Right atrium auricular region (tissue), 2 donors: ENCODE measurements at regions not wholly inside any gene's neighbourhood (a gene's known extent, or its start where the extent isn't known, plus 50 kb on each side); places are given as distances from the start of the nearest gene placed in this dataset.
"Not testable (repeated sequence)": the region's sequence is repeated elsewhere in the genome, so short reads cannot be mapped to it uniquely, and the experiment has no call there.

Experiments used
- DNase-seq: peaks from one replicate; pipeline ENCODE4 v3.0.0-alpha.2; 2019; ENCODE audit warnings: low spot score
- H3K27ac ChIP-seq, 2 donors: fragments of 200-600 bp; sonication (generic); 1 replicate in 1 of 2; 2 replicates in 1 of 2; pipeline ENCODE4 v1.5.1; 2016 to 2019
- H3K27me3 ChIP-seq, 2 donors: fragments of 200-600 bp; sonication (generic); one replicate each; pipeline versions ENCODE4 v1.5.1 to v1.6.0; 2017 to 2019
- H3K36me3 ChIP-seq: fragments of 200-600 bp; sonication (generic); one replicate; pipeline ENCODE4 v1.5.1; 2016
- H3K4me1 ChIP-seq, 2 donors: fragments of 200-600 bp; sonication (generic); one replicate each; pipeline versions ENCODE4 v1.5.1 to v1.6.0; 2017 to 2019
- H3K4me3 ChIP-seq, 2 donors: fragments of 200-600 bp; sonication (generic); 1 replicate in 1 of 2; 2 replicates in 1 of 2; pipeline ENCODE4 v1.5.1; 2017 to 2019; ENCODE audit warnings: mild to moderate bottlenecking in 1 of 2, moderate library complexity in 1 of 2
- H3K9me3 ChIP-seq, 2 donors: fragments of 200-600 bp; sonication (generic); one replicate each; pipeline ENCODE4 v1.5.1; 2019
- TF ChIP-seq, protein P1 (sequence below), 2 donors: fragments of 200-600 bp; sonication (generic); IDR thresholded peaks; one replicate each; pipeline ENCODE4 v1.5.1; 2019; ENCODE audit warnings: antibody characterized with exemption in 2 of 2

DNA sequence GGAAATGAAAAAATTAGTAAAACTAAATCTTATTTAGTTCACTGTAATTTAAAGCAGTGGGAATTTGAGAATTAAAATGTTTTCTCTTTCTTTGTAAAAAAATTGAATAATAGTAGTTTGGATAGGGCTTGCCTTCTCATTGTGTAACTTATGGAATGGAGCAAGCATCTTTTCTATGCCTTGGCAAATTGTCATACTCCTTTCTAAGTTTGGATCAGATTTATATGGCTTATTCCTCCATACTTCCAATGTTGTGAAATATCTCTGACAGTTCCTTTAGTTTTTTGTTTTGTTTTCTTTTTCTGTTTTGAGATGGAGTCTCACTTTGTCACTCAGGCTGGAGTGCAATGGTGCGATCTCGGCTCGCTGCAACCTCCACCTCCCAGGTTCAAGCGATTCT lies 176.4 kb downstream of the SAMD5 start:
- no peak overlapping the region for H3K4me3 ChIP-seq
- no peaks in the 10 kb centered on the region for H3K36me3 ChIP-seq
- no peak overlapping the region for H3K27ac ChIP-seq
- H3K27me3 ChIP-seq = no peaks in the 10 kb centered on the region
- TF ChIP-seq, protein P1, sequence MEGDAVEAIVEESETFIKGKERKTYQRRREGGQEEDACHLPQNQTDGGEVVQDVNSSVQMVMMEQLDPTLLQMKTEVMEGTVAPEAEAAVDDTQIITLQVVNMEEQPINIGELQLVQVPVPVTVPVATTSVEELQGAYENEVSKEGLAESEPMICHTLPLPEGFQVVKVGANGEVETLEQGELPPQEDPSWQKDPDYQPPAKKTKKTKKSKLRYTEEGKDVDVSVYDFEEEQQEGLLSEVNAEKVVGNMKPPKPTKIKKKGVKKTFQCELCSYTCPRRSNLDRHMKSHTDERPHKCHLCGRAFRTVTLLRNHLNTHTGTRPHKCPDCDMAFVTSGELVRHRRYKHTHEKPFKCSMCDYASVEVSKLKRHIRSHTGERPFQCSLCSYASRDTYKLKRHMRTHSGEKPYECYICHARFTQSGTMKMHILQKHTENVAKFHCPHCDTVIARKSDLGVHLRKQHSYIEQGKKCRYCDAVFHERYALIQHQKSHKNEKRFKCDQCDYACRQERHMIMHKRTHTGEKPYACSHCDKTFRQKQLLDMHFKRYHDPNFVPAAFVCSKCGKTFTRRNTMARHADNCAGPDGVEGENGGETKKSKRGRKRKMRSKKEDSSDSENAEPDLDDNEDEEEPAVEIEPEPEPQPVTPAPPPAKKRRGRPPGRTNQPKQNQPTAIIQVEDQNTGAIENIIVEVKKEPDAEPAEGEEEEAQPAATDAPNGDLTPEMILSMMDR (IDR thresholded peaks at IDR 0.05) = no peak
- DNase-seq = no peak
- H3K4me1 ChIP-seq = no peaks in the 10 kb centered on the region
- no peaks in the 10 kb centered on the region for H3K9me3 ChIP-seq

DNA sequence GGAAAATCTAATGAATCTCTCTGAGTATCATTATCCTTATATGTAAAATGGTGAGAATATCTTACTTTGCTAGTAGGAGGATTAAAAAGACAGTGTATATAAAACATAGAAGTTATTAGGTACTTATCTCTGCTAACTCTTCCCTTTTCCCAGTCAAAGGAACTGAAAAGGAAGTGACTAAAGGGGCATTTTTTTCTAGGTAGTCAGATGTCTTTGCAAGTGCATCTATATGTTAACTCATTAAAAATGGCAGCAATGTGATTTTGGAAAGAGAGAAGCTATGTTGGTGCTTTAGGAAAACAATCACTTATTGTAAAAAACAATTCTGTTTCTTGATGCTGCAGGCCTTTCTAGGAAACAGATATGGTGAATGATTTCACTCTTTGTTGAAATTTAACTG lies 180.9 kb downstream of the SAMD5 start:
- no peaks in the 10 kb centered on the region for H3K27me3 ChIP-seq
- H3K9me3 ChIP-seq = no peaks in the 10 kb centered on the region
- H3K36me3 ChIP-seq = no peaks in the 10 kb centered on the region
- no peaks in the 10 kb centered on the region for H3K4me1 ChIP-seq
- TF ChIP-seq, protein P1 (IDR thresholded peaks at IDR 0.05) = no peak
- H3K27ac ChIP-seq = no peak overlapping the region
- no peak for DNase-seq
- H3K4me3 ChIP-seq = no peak overlapping the region

DNA sequence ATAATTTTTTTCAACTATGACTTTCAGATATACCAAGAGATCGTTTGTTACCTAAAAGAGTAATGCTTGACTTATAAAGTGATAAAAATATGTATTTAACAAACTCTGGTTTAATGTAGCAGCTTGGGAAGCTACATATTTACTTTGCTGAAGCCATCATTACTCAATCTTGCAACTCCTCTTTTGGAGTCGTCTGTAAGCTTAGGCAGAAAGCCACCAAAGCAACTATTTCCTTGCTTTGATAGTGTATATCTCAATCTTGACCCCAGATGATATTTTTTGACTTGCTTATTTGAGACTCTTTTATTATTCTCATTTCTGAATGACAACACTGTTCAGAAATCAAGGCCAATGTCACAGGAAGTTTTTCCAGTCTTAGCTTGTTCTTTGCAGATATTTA lies 183.0 kb downstream of the SAMD5 start:
- TF ChIP-seq, protein P1 (IDR thresholded peaks at IDR 0.05) = no peak
- Histone ChIP-seq H3K27me3 (no peaks in the 10 kb centered on the region), H3K4me1 (no peaks in the 10 kb centered on the region), H3K27ac (no peak overlapping the region), H3K4me3 (no peak overlapping the region), H3K36me3 (no peaks in the 10 kb centered on the region), H3K9me3 (no peaks in the 10 kb centered on the region)
- DNase-seq = no peak

DNA sequence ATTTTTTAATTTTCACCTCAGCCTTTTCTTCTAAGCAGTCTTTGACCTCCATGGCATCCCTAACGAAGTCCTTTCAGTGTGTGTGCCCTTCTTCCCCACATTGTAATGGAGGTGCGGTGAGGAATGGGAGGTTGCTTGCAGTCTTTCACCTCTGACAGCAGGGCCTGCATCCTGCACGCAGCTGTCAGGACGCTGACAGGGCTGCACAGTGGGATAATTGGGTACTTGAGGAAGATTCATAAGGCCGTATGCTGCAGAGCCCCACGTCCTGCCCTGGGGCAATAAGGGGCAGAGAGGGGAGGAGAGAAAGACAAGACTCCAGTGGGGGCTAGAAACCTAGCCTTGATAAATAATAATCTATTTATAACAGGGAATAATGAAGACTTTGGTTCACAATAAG lies 184.7 kb downstream of the SAMD5 start:
- TF ChIP-seq, protein P1 (IDR thresholded peaks at IDR 0.05) = no peak

DNA sequence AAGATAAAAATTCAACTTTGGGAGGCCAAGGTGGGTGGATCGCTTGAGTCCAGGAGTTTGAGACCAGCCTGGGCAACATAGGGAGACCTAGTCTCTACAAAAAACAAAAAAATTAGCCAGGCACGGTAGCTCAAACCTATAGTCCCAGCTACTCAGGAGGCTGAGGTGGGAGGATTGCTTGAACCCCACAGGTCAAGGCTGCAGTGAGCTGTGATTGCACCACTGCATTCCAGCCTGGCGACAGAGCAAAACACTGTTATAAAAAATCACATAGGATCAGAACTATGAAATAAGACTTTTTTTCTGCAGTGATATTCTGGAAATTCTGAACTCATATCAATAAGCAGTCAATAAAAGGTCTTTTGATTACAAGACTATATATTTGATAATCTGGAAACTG lies 186.1 kb downstream of the SAMD5 start:
- not testable (repeated sequence) for H3K4me3 ChIP-seq, H3K27ac ChIP-seq, H3K27me3 ChIP-seq, DNase-seq, H3K36me3 ChIP-seq, H3K9me3 ChIP-seq, H3K4me1 ChIP-seq

More for the DNA sequence above, 184.7 kb downstream of the SAMD5 start:
- H3K27me3 ChIP-seq = no peaks in the 10 kb centered on the region
- H3K27ac ChIP-seq = no peak overlapping the region
- no peaks in the 10 kb centered on the region for H3K9me3 ChIP-seq
- no peaks in the 10 kb centered on the region for H3K4me1 ChIP-seq
- DNase-seq = no peak
- no peaks in the 10 kb centered on the region for H3K36me3 ChIP-seq
- H3K4me3 ChIP-seq = no peak overlapping the region

DNA sequence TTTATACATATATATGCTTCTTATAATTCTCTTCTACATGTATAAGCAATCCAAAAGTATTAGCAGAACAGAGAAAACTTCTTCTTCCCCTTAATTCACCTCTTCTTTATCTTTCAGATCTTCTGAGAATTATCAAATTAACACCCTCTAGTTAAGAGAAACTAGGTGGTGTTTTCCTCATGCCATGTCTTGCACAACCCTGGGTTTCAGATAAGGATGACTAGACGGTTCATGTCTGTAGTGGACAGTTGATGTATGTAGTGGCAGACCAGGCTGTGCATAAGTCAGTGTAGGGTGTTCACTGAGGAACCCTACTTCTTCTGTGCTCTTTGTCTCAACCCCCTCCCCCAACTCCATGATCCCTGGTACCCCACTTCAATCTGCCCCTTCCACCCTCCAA lies 187.3 kb downstream of the SAMD5 start:
- H3K27ac ChIP-seq = no peak overlapping the region
- no peaks in the 10 kb centered on the region for H3K4me1 ChIP-seq
- H3K4me3 ChIP-seq = no peak overlapping the region
- H3K36me3 ChIP-seq = no peaks in the 10 kb centered on the region
- no peaks in the 10 kb centered on the region for H3K9me3 ChIP-seq
- TF ChIP-seq, protein P1 (IDR thresholded peaks at IDR 0.05) = no peak
- no peak for DNase-seq
- H3K27me3 ChIP-seq = no peaks in the 10 kb centered on the region
